Adrenal gland (tissue), 9 donors: ENCODE measurements at regions not wholly inside any gene's neighbourhood (a gene's known extent, or its start where the extent isn't known, plus 50 kb on each side); places are given as distances from the start of the nearest gene placed in this dataset.
"Not testable (repeated sequence)": the region's sequence is repeated elsewhere in the genome, so short reads cannot be mapped to it uniquely, and the experiment has no call there.

Experiments
- DNase-seq, 7 donors: peaks; one replicate each; pipeline ENCODE4 v3.0.0-alpha.2; 2019 to 2020
- H3K27ac ChIP-seq, 5 donors: fragments of 200-600 bp; sonication (generic) in 4 of 5; 1 replicate in 3 of 5; 2 replicates in 2 of 5; pipeline versions ENCODE4 v1.5.1 to v1.8.0; 2016 to 2020; ENCODE audit warnings: mild to moderate bottlenecking in 1 of 5
- H3K27me3 ChIP-seq: fragments of 200-600 bp; 2 replicates; pipeline ENCODE4 v1.8.0; 2021
- H3K36me3 ChIP-seq, 2 donors: fragments of 200-600 bp; replicated peaks in 1 of 2; 1 replicate in 1 of 2; 2 replicates in 1 of 2; pipeline versions ENCODE4 v1.5.1 to v1.8.0; 2018 to 2022
- H3K4me1 ChIP-seq, 2 donors: fragments of 200-600 bp; replicated peaks in 1 of 2; 1 replicate in 1 of 2; 2 replicates in 1 of 2; pipeline versions ENCODE4 v1.5.1 to v1.8.0; 2018 to 2021
- H3K4me3 ChIP-seq, 4 donors: fragments of 200-600 bp; sonication (generic) in 3 of 4; one replicate each; pipeline ENCODE4 v1.5.1; 2016 to 2018
- H3K9me3 ChIP-seq, 3 donors: fragments of 200-600 bp; sonication (generic) in 1 of 3; replicated peaks in 1 of 3; 1 replicate in 2 of 3; 2 replicates in 1 of 3; pipeline versions ENCODE4 v1.5.1 to v1.8.0; 2016 to 2021
- POLR2A ChIP-seq, 2 donors: fragments of 450-650 bp; IDR thresholded peaks; one replicate each; pipeline ENCODE4 v1.6.1; 2017; ENCODE audit warnings: antibody characterized with exemption in 2 of 2, mild to moderate bottlenecking in 2 of 2, moderate library complexity in 1 of 2
- WGBS, 4 donors: extraction: QIAGEN DNeasy Blood & Tissue Kit in 2 of 4; methylation state at CpG; one replicate each; pipeline versions ENCODE4 v1.1.5 to v1.1.7; 2013 to 2017; 5-methylcytosine and 5-hydroxymethylcytosine counted together
- intact Hi-C, 2 donors: fragments of 100-400 bp; cut with DNase I; formaldehyde crosslinking; loops; one replicate each; pipeline versions ENCODE4 v1.14.1 to v1.15.0; 2022 to 2023
- TF ChIP-seq, protein P1 (sequence below), 6 experiments: fragments of 450-650 bp in 4 of 6; fragments of 200-600 bp in 2 of 6; sonication (generic) in 1 of 6; IDR thresholded peaks; 1 replicate in 5 of 6; 2 replicates in 1 of 6; pipeline versions ENCODE4 v1.5.1 to v1.8.0; 2016 to 2021; ENCODE audit warnings: antibody characterized with exemption in 6 of 6, mild to moderate bottlenecking in 2 of 6, moderate library complexity in 1 of 6
- donor health status: healthy with polysubstance abuse.
- donor health status: Bipolar disorder and iron deficiency.
- donor health status: DM: yes; HTN: yes; CAD: no.
- donor health status: DM: no; HTN: no; CAD: no.
- donor health status: DM: no; HTN: no; CAD: no.

GRCh38 chr16:59021751-59022150 is 287.6 kb upstream of the GOT2 start:
- 66 to 76% (median 72%) methylated on average over 7 of the region's 7 CpGs for WGBS, 4 donors

GRCh38 chr16:59013930-59014329 is 279.8 kb upstream of the GOT2 start:
- H3K4me3 ChIP-seq: no peak overlapping the region
- intact Hi-C loops: no loop called here
- no peaks in the 10 kb centered on the region for H3K27me3 ChIP-seq
- TF ChIP-seq POLR2A (IDR thresholded peaks at IDR 0.05): no peak
- TF ChIP-seq, protein P1, sequence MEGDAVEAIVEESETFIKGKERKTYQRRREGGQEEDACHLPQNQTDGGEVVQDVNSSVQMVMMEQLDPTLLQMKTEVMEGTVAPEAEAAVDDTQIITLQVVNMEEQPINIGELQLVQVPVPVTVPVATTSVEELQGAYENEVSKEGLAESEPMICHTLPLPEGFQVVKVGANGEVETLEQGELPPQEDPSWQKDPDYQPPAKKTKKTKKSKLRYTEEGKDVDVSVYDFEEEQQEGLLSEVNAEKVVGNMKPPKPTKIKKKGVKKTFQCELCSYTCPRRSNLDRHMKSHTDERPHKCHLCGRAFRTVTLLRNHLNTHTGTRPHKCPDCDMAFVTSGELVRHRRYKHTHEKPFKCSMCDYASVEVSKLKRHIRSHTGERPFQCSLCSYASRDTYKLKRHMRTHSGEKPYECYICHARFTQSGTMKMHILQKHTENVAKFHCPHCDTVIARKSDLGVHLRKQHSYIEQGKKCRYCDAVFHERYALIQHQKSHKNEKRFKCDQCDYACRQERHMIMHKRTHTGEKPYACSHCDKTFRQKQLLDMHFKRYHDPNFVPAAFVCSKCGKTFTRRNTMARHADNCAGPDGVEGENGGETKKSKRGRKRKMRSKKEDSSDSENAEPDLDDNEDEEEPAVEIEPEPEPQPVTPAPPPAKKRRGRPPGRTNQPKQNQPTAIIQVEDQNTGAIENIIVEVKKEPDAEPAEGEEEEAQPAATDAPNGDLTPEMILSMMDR (IDR thresholded peaks at IDR 0.05): no peak
- H3K4me1 ChIP-seq: no peaks in the 10 kb centered on the region
- H3K27ac ChIP-seq: no peak overlapping the region
- 62 to 75% (median 67%) methylated on average over 6 of the region's 6 CpGs for WGBS, 4 donors
- no peaks in the 10 kb centered on the region for H3K36me3 ChIP-seq
- H3K9me3 ChIP-seq: no peaks in the 10 kb centered on the region
- DNase-seq: no peak

More at GRCh38 chr16:59021751-59022150, 287.6 kb upstream of the GOT2 start:
- H3K27ac ChIP-seq: no peak overlapping the region
- no peaks in the 10 kb centered on the region for H3K36me3 ChIP-seq
- intact Hi-C loops: no loop called here
- DNase-seq: no peak
- no peak for TF ChIP-seq POLR2A (IDR thresholded peaks at IDR 0.05)
- TF ChIP-seq, protein P1 (IDR thresholded peaks at IDR 0.05): no peak
- no peak overlapping the region for H3K4me3 ChIP-seq
- no peaks in the 10 kb centered on the region for H3K4me1 ChIP-seq
- no peaks in the 10 kb centered on the region for H3K27me3 ChIP-seq
- H3K9me3 ChIP-seq: no peaks in the 10 kb centered on the region

GRCh38 chr16:58999762-59000161 is 265.6 kb upstream of the GOT2 start:
- no peaks in the 10 kb centered on the region for H3K9me3 ChIP-seq
- TF ChIP-seq, protein P1 (IDR thresholded peaks at IDR 0.05): no peak
- TF ChIP-seq POLR2A (IDR thresholded peaks at IDR 0.05): no peak
- no peaks in the 10 kb centered on the region for H3K27me3 ChIP-seq
- H3K4me3 ChIP-seq: no peak overlapping the region
- no peaks in the 10 kb centered on the region for H3K36me3 ChIP-seq
- 28 to 38% (median 32%) methylated on average over 5 of the region's 5 CpGs for WGBS, 4 donors
- H3K4me1 ChIP-seq: no peaks in the 10 kb centered on the region
- no peak overlapping the region for H3K27ac ChIP-seq
- DNase-seq: no peak
- intact Hi-C loops: no loop called here

GRCh38 chr16:58992755-58993154 is 258.6 kb upstream of the GOT2 start:
- H3K27ac ChIP-seq, H3K36me3 ChIP-seq, H3K27me3 ChIP-seq, intact Hi-C loops, DNase-seq, H3K9me3 ChIP-seq, H3K4me3 ChIP-seq, H3K4me1 ChIP-seq: not testable (repeated sequence)
- WGBS, 4 donors: 56 to 74% (median 64%) methylated on average over 6 to 8 of the region's 8 CpGs

DNA sequence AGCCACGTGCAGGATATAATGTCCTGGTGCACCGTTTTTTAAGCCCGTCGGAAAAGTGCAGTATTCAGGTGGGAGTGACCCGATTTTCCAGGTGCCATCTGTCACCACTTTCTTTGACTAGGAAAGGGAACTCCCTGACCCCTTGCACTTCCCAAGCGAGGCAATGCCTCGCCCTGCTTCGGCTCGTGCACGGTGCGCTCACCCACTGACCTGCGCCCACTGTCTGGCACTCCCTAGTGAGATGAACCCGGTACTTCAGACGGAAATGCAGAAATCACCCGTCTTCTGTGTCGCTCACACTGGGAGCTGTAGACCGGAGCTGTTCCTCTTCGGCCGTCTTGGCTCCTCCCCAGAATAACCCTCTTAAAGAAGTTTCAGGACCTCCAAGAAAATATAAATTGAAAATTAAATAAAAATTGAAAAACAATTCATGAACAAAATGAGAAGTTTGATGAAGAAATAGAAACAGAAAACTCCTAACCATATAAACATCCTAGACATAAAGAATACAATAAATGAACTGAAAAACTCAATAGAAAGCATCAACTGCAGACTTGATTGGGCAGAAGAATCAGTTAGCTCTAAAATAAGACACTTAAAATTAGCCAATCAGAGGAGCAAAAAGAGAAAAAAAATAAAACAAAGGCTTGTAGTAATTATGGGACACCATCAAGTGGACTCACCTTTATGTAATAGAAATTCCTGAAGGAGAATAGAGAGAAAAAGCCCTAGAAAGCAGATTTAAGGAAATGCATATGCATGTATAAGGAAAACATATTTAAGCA is 249.3 kb upstream of the GOT2 start:
- DNase-seq, intact Hi-C loops: not testable (repeated sequence)

More for the DNA sequence above, 249.3 kb upstream of the GOT2 start:
- not testable (repeated sequence) for H3K36me3 ChIP-seq, H3K27me3 ChIP-seq, H3K9me3 ChIP-seq, H3K4me3 ChIP-seq, H3K27ac ChIP-seq, H3K4me1 ChIP-seq
- WGBS, 4 donors: 84 to 91% (median 87%) methylated on average over 11 to 19 of the region's 19 CpGs
